ENCODE measurements at regions not wholly inside any gene's neighbourhood (a gene's known extent, or its start where the extent isn't known, plus 50 kb on each side); places are given as distances from the start of the nearest gene placed in this dataset.

DNA sequence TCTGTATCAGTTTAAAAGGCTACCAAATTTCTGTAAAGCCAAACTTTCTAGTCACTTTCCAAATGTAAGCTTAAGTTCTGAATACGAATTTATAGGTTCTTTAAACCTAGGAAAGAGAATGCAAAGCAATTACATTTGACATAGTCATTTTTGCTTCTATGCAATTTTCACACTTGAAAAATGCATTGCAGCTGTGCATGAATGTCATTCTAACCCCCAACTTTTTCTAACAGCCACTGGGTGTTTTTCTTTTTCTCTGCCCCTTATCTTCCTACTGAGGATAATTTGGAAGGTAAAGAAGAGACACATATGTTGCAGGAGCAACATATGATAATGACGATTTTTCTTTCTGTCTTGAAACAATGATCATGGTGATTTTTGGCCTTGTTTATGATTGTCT lies 537.5 kb downstream of the SPRY1 start:
- Histone ChIP-seq H4K20me1 (ENCODE audit: control insufficient read depth, extremely low read depth, insufficient read depth, low read length) (no peaks in the 10 kb centered on the region), H3K9me1 (ENCODE audit: control insufficient read depth, extremely low read depth, insufficient read depth, low read length) (no peaks in the 10 kb centered on the region), H3K79me2 (ENCODE audit: control insufficient read depth, insufficient read depth, low read length) (no peaks in the 10 kb centered on the region), H3K36me3 (ENCODE audit: control insufficient read depth in 2 of 2, extremely low read depth in 1 of 2, insufficient read depth in 2 of 2, low read length in 2 of 2) (no peaks in the 10 kb centered on the region), H3K27ac (ENCODE audit: control insufficient read depth, insufficient read depth, low read length) (no peak overlapping the region), H3K4me3 (ENCODE audit: control insufficient read depth in 2 of 3, extremely low read depth in 1 of 3, insufficient read depth in 2 of 3, low read depth in 1 of 3, low read length in 3 of 3) (no peak overlapping the region), H3K9ac (ENCODE audit: control insufficient read depth, extremely low read depth, insufficient read depth, low read length) (no peak overlapping the region), H3K27me3 (ENCODE audit: control insufficient read depth, extremely low read depth, insufficient read depth, low read length) (no peaks in the 10 kb centered on the region), H2AFZ (ENCODE audit: control insufficient read depth, low read length) (no peak overlapping the region), H3K9me3 (ENCODE audit: control insufficient read depth, low read depth, low read length) (no peaks in the 10 kb centered on the region), H3K4me1 (ENCODE audit: control insufficient read depth, extremely low read depth, insufficient read depth, low read length) (no peaks in the 10 kb centered on the region), H3K4me2 (ENCODE audit: control insufficient read depth, extremely low read depth, insufficient read depth, low read depth, low read length) (no peak overlapping the region)
- DNase-seq (ENCODE audit: low read depth, low spot score) (no peak), FAIRE-seq (no peak)
- TF ChIP-seq, protein P1, sequence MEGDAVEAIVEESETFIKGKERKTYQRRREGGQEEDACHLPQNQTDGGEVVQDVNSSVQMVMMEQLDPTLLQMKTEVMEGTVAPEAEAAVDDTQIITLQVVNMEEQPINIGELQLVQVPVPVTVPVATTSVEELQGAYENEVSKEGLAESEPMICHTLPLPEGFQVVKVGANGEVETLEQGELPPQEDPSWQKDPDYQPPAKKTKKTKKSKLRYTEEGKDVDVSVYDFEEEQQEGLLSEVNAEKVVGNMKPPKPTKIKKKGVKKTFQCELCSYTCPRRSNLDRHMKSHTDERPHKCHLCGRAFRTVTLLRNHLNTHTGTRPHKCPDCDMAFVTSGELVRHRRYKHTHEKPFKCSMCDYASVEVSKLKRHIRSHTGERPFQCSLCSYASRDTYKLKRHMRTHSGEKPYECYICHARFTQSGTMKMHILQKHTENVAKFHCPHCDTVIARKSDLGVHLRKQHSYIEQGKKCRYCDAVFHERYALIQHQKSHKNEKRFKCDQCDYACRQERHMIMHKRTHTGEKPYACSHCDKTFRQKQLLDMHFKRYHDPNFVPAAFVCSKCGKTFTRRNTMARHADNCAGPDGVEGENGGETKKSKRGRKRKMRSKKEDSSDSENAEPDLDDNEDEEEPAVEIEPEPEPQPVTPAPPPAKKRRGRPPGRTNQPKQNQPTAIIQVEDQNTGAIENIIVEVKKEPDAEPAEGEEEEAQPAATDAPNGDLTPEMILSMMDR (optimal IDR thresholded peaks at IDR 0.05 in 1 of 3, IDR thresholded peaks at IDR 0.05 in 1 of 3, conservative IDR thresholded peaks at IDR 0.05 in 1 of 3; ENCODE audit: extremely low read depth in 1 of 3, insufficient read depth in 2 of 3, low read length in 3 of 3), result no peak
- TF ChIP-seq EZH2 (IDR thresholded peaks at IDR 0.05; ENCODE audit: low read length), result no peak
- dilution Hi-C loops (cut with MboI; ENCODE audit: extremely low pct_ligation_motif_present, low sequenced_read_pairs), result no loop called here

DNA sequence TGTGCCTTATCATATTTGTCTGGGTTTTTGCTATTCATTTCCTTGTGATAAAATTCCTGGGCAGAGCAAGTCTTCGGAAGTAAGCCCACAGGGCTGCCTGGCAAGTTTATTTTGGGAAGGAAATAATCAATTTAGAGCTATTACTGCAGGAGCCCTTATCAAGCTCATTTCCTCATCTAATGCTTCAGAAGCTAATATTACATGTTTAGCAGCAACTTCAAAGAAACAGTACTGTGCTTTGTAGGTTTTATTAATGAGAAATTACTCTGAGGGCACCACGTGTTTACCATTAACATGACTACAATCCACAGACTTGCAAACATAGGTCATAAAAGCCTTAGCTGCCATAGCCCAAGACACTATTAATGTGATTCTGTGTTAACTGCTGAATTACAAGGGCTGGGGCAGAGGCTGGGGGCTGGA lies 540.0 kb downstream of the SPRY1 start:
- Histone ChIP-seq H3K27ac (ENCODE audit: control insufficient read depth, insufficient read depth, low read length) (no peak overlapping the region), H2AFZ (ENCODE audit: control insufficient read depth, low read length) (no peak overlapping the region), H3K27me3 (ENCODE audit: control insufficient read depth, extremely low read depth, insufficient read depth, low read length) (no peaks in the 10 kb centered on the region), H3K4me1 (ENCODE audit: control insufficient read depth, extremely low read depth, insufficient read depth, low read length) (no peaks in the 10 kb centered on the region), H3K79me2 (ENCODE audit: control insufficient read depth, insufficient read depth, low read length) (no peaks in the 10 kb centered on the region), H3K9me3 (ENCODE audit: control insufficient read depth, low read depth, low read length) (no peaks in the 10 kb centered on the region), H3K36me3 (ENCODE audit: control insufficient read depth in 2 of 2, extremely low read depth in 1 of 2, insufficient read depth in 2 of 2, low read length in 2 of 2) (no peaks in the 10 kb centered on the region), H3K4me3 (ENCODE audit: control insufficient read depth in 2 of 3, extremely low read depth in 1 of 3, insufficient read depth in 2 of 3, low read depth in 1 of 3, low read length in 3 of 3) (no peak overlapping the region), H3K9me1 (ENCODE audit: control insufficient read depth, extremely low read depth, insufficient read depth, low read length) (no peaks in the 10 kb centered on the region), H3K9ac (ENCODE audit: control insufficient read depth, extremely low read depth, insufficient read depth, low read length) (no peak overlapping the region), H4K20me1 (ENCODE audit: control insufficient read depth, extremely low read depth, insufficient read depth, low read length) (no peaks in the 10 kb centered on the region), H3K4me2 (ENCODE audit: control insufficient read depth, extremely low read depth, insufficient read depth, low read depth, low read length) (no peak overlapping the region)
- FAIRE-seq (no peak), DNase-seq (ENCODE audit: low read depth, low spot score) (no peak)
- TF ChIP-seq, protein P1 (optimal IDR thresholded peaks at IDR 0.05 in 1 of 3, IDR thresholded peaks at IDR 0.05 in 1 of 3, conservative IDR thresholded peaks at IDR 0.05 in 1 of 3; ENCODE audit: extremely low read depth in 1 of 3, insufficient read depth in 2 of 3, low read length in 3 of 3), result no peak
- TF ChIP-seq EZH2 (IDR thresholded peaks at IDR 0.05; ENCODE audit: low read length), result no peak
- dilution Hi-C loops (cut with MboI; ENCODE audit: extremely low pct_ligation_motif_present, low sequenced_read_pairs), result no loop called here
